HG02571 (cell line): ENCODE measurements at regions not wholly inside any gene's neighbourhood (a gene's known extent, or its start where the extent isn't known, plus 50 kb on each side); places are given as distances from the start of the nearest gene placed in this dataset.
"Not testable (repeated sequence)": the region's sequence is repeated elsewhere in the genome, so short reads cannot be mapped to it uniquely, and the experiment has no call there.

Source experiments
- ATAC-seq: cut with Tn5 transposase; IDR thresholded peaks from one replicate; pipeline ENCODE4 v1.9.1; 2021; ENCODE audit warnings: mild to moderate bottlenecking, moderate library complexity; ENCODE audit not compliant: unreplicated experiment

DNA sequence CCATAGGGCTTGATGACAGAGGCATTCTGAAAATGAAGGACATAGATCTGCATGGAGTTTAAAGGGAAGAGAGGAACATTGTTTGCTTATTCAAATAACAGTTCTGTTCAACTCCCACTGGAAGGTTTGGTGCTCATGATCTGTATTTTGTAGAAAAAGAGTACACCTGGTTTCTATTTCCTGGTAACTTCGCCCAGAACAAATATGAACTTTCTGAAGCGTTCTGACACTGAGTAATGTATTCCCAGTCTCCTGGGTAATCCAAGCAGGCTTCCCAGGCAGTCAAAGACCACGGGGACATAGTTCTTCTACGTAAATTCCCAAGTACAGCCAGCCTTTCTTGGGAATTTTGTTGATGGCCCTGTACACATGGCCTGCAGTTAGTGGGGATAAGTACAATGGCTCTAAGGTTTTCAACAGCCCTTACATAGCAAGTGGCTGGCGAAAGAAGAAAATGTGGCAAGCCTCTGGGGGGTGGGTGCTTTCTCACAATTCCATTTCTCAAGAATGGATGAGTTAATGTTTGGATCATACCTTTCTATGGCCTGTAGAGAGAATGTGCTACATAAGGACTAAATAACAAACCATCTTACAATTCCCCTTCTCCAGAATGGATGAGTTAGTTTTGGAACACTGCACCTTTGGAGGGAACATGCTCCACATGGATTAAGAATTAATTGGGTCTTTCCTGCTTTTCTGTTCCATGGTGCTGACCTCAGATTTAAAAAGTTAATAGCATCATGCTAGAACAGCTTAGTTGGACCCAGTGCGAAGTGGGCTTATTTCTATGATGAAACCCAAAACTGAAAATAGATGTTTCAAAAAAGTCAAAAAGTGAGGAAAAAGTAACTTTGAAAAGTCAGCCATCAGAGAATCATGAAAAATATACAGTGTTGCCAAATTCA lies 52.7 kb downstream of the COL6A6 start:
- no peak for ATAC-seq

DNA sequence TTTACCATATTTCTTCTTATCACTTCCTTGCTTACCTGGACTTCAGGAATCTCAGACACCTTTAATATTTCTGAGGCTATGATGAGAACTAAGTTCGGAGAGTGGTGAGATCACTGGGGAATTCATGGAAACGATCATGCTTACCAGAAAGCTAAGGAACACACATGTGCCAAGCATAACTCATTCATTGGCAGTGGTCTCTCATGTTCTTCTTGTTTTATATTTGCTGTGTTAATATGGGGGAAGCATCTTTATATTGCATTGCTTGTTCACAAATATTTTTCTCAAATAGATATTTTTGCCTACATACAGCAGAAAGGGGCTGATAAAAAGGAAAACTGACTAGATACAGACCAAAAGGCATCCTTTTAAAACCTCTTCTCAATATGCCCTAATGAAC lies 55.8 kb downstream of the COL6A6 start:
- ATAC-seq = no peak

DNA sequence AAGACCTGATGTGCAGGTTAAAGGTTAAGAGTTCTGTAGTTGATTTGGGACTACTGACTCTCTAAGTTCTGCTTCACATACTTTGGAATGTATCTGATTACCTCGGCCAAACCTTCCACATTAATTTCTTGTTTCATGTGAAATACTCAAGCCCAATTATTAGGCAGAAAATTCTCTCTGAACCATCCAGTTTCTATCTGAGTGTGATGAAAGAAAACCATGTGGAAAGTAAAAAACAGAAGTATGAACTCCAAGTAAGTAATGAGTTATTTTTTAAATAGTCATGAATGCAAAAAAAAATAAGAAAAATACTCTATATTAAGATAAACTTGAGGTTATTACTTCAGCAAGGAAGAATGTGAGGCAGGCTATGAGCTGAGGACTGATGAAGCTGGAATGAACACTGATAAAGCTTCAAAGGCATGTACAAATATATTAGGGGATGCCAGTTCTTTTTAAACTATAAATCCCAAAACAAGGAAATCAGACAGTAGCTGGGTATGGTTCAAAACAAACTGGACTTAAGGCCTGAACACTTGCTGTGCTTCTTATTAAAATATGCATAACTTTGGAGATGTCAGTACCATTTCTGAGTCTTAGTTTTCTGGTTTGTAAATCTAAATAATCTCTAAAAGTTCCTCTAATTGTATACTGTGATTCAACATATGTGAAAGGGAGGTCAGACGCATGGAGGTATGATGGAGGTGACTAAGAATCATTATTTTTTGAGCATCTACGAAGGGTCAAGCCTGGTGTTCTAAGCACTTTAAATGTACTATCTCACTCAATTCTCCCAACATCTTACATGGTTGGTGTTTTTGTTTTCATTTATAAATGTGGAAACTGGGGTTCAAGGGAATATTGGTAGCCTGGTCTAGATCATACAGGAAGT lies 59.6 kb downstream of the COL6A6 start:
- ATAC-seq = no peak

DNA sequence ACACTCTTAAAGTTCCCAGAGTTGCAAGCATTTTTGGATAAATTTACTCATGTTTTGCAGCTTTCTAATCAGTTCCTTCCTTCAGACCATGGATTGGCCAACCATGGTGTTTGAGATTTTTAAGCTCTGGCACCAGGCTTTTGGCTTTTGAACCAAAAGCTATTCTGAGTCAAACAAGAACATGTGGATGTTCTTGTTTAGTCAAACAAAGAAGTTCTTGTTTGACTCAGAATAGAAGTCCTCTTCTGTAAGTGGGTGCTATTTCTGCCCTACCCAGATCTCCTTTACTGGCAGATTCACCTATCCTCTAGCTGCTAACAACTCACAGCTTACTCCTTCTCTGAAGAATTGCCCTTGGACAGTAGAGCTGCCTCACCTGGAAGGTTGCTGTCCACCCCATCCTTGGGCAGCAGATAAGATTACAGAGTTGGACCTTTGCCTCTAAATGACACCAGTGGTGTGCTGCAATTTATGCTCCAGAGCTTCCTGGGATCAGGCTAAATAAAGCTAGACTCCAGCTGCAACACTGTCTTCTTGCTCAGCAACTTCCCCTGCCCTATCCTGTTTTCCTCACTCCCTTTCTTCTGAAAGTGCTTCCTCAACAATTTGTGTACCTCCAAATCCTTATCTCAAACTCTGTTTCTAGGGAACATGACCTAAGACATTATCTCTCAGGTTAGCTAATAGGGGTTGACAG lies 65.6 kb downstream of the COL6A6 start:
- peak; percentile 87 for ATAC-seq

DNA sequence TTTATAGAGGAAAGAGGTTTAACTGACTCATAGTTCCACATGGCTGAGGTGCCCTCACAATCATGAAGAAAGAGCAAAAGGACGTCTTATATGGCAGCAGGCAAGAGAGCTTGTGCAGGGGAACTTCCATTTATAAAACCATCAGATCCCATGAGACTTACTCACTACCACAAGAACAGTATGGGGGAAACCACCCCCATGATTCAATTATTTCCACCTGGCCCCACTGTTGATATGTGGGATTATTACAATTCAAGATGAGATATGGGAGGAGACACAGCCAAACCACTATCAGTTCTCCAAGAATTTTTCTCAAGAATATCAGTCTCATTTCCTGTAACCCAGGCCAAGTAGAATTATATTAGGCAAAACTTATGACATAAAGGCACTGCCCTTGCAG lies 77.8 kb downstream of the COL6A6 start:
- not testable (repeated sequence) for ATAC-seq

DNA sequence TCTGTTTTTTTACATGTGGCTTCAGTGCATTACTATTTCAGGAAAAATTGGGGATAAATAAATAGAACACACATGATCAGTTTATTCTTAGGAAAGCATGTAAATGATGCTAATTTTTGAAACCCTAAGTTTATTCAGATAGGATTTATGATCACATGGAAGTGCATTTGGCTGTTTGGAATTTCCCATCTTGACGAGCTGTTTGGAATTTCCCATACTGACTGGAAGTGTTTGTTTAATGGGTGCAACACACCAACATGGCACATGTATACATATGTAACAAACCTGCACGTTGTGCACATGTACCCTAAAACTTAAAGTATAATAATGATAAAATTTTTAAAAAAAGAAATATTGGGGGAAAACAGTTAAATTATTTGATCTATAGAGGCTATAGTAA lies 79.5 kb downstream of the COL6A6 start:
- no peak for ATAC-seq

DNA sequence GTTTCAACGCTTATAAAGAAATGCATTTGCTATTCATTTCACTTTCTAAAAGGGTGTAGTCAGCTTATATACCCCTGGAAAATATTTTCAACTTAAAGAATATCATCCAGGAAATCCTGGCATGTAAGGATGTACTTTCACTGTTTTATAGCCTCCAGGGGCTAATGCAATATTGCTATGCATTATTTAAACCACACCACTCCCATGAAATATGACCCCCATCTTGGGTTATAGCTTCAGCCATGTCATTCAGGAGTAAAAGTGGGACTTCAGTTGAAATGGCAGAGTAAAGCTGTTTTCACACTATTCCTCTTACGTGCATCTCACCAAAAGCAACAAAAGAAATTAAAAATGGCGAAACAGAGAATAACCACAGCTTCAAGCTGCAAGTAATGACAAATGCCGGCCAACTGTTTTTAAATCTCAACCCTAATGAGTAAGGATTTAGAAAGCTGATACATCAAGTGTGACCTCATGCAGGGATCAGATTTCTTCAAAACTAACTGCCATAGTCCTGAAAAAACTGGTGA lies 84.5 kb downstream of the COL6A6 start:
- ATAC-seq = no peak

DNA sequence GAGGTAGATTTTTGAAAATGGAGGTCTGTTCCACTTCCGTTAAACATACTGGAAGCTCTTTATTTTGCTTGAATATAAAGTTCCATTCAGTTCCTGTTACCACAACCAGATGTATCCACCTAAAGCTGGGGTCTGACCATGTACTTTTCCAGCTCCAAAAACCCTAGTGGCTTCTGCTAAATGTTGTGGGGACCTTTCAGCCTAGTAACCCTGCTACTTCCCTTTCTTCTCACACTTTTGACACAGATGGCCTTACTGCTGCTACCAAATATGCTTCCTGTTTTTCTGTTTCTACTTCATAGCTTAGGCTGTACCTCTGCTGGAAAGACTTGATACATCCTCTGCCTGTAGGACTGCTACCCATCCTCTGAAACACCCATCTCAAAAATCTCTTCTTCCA lies 87.8 kb downstream of the COL6A6 start:
- ATAC-seq = no peak

DNA sequence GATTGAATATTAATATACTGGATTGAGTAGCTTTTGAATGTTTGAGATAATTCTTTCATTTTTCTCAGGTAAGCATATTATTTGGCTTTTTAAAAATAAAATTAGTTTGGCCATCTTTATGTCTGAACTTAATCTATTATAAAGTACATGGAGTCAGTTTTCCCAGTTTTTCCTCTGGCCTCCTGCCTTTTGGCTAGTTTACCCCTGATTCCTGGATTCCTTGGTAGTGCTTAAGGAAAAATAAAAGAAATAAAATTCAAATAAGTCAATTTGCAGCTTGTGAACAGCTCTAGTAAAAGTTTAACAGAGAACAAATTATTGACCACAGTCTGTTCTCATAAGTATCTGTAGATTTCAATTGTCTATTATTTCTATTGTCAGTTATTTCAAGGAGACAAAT lies 89.4 kb downstream of the COL6A6 start:
- ATAC-seq = no peak

DNA sequence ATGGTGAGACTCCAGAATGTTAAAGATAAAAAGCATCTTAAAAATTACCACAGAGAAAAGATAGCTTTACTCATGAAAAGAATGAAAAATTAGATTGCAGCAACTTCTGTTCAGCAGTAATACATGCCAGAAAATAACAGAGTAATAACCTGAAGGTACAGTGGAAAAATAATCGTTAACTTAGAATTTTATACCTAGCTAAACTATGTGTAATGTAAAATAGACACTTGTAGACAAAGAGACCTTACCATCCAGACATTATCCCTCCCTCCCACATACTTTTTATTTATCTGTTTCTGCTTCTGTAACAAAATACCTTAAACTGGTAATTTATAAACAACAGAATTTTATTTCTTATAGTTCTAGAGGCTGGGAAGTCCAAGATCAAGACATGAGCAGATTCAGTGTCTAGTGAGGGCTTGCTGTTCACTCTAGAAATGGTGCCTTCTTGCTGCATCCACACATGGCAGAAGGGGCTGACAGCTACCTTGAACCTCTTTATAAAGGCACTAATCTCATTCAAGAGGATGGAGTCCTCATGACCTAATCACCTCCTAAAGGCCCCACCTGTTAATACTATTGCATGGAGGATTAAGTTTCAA lies 90.7 kb downstream of the COL6A6 start:
- no peak for ATAC-seq

DNA sequence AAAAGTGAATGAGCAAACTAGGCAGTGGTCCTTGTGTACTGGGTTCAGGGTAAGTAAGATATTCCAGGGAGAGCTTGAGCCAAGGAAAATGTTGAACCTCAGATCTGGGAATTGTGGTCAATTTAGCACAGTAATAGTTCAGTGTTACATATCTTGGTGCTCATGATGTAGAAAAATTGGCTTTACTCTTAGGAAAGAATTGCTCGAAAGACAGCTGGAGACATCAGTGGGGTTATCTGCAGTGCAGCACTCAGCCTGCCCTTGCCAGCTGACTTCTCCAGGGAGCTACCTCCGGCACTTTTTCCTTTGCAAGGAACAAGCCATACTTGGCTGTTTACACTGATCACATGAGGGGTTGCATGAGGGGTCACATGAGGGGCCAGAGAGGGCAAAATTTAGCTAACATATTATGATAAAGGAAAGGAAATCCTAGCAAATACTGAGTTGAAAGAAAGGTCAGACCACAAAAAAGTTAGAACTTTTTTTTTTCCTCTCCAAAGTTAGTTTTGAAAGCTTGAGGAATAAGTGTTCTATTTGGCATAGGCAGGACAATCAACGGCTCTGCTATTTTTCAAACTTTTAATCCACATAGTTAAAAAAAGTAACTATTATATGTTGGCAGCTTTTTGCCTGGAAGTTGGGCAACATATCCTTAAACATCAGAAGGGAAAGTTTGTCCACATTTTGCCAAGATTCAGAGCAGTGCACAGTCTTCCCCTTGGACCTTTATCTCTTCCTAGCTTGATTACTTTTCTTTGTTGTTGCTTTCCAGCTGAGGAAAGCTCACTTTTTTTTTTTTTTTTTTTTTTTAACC lies 92.4 kb downstream of the COL6A6 start:
- ATAC-seq = no peak

DNA sequence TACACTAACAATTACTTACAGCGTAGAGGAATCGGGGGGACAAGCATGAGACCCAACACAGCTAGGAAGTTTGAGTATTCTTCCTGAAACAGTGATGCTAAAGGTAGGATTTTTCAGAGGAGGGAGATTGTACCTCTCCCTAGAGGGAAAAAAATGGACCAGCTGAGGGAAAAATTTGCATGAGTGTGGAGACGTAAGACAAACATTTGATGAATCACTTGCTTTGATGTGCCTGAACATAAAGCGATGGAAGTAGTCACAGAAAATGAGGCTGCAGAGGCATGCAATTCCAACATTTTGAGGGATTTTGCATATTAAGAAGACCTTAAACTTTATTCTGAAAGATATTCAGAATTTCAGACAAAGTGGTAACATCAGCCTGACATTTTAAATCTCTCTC lies 102.2 kb downstream of the COL6A6 start:
- ATAC-seq = no peak

DNA sequence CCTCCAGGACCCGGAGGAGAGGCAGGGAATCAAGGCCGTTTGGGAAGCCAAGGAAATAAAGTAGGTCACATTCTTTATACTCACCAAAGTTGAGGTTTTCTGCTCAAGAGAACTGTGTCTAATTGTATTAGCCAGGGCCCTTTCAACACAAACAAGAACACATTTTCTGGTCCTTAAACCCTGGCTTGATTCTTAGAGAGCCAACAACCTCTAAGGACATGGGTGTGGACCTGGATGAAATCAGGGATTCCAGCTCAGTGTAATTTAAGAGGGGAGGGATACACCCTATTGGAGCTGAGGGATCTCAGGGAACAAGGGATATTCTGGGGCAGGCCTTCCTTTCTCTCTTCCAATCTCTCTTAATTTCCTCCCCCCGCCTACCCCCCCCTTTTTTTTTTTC lies 104.8 kb downstream of the COL6A6 start:
- no peak for ATAC-seq

DNA sequence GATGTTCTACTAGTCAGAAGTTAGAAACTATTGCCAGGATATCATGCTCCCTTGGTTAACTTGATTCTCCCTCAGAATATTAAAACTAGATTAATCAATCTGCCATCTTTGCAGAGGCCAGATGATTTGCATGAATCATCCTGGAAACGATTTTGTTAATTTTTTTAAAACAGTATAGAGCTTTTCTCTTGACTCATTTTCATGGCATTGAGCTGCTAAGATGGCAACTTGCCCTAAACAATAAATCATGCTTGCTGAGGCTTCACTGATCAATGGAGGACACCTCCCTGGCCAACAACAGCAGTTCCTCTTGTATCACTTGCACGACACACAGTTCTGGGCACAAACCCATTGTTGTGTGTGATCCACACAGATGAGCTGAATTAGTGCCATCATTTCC lies 109.1 kb downstream of the COL6A6 start:
- ATAC-seq = no peak

DNA sequence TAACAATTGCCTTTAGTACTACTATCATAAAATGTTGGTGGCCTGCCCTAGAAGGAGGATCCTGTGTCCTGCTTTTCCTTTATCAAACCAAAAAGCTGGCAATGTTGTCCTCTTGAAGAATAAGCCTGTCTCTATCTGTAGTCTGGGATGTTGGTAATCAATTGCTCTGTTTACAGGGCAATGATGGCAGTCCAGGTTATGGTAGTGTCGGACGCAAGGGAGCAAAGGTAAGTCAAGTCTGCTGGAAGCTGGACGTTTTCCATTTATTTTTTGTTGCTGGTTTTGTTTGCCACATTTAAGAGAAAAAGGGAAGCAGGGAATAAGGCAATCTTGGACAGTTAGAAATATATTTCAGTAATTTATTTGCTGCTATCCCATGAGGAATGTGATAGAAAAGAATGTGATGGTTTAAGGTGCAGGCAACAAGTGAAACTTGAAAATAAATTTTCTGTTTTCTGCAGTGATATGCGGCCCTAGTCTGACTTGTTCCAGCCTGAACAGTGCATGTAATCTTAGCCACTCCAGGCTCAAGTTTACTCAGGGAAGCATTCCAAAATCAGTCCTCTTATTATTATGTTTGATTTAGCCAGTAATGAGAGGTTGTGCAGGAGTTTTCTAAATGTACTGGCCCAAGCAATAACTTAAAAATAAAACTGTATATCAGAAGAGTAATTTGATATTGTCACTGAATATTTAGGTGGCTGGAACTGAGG lies 110.3 kb downstream of the COL6A6 start:
- ATAC-seq = no peak

DNA sequence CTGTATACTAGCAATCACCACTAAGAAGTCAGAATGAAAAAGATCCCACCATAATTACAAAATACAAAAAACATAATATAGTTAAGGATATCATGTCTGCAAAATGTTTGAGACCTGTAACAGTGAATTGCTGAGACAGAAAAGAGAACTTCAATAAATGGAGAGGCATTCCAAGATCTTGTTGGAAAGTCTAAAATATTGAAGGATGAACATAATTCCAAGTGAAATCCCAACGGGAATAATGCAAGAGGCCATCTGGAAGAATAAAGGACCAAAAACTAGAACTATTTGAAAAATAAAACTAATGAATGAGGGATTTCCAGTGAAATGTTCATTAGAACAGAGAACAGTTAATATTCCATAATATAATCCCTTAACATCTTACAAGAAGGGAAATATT lies 110.9 kb downstream of the COL6A6 start:
- no peak for ATAC-seq
